SW480 (cell line): ENCODE measurements at regions not wholly inside any gene's neighbourhood (a gene's known extent, or its start where the extent isn't known, plus 50 kb on each side); places are given as distances from the start of the nearest gene placed in this dataset.
"Not testable (repeated sequence)": the region's sequence is repeated elsewhere in the genome, so short reads cannot be mapped to it uniquely, and the experiment has no call there.

Experiments
- DNase-seq: peaks from one replicate; pipeline ENCODE4 v3.0.0-alpha.2; 2016; ENCODE audit warnings: low spot score

- no peak for DNase-seq
These were observed 488.6 kb upstream of the USP9Y start for GRCh38 chrY:12212394-12212793.

GRCh38 chrY:12215564-12216022 is 485.4 kb upstream of the USP9Y start:
- no peak for DNase-seq

- DNase-seq = no peak
These were observed 470.1 kb upstream of the USP9Y start for GRCh38 chrY:12230921-12231320.

GRCh38 chrY:12236399-12236798 is 464.6 kb upstream of the USP9Y start:
- DNase-seq = no peak

- DNase-seq = not testable (repeated sequence)
These were observed 460.7 kb upstream of the USP9Y start for GRCh38 chrY:12240326-12240725.

GRCh38 chrY:12244146-12244545 is 456.9 kb upstream of the USP9Y start:
- no peak for DNase-seq

GRCh38 chrY:12253756-12254155 is 447.3 kb upstream of the USP9Y start:
- DNase-seq = no peak

- DNase-seq = no peak
These were observed 429.9 kb upstream of the USP9Y start for GRCh38 chrY:12271162-12271561.

GRCh38 chrY:12285608-12286007 is 415.4 kb upstream of the USP9Y start:
- no peak for DNase-seq

- DNase-seq = no peak
These were observed 412.1 kb upstream of the USP9Y start for GRCh38 chrY:12288919-12289318.

- no peak for DNase-seq
These were observed 411.6 kb upstream of the USP9Y start for GRCh38 chrY:12289415-12289814.

- no peak for DNase-seq
These were observed 408.5 kb upstream of the USP9Y start for GRCh38 chrY:12292542-12292941.

- no peak for DNase-seq
These were observed 404.6 kb upstream of the USP9Y start for GRCh38 chrY:12296460-12296859.

- DNase-seq = not testable (repeated sequence)
These were observed 401.2 kb upstream of the USP9Y start for GRCh38 chrY:12299796-12300195.

GRCh38 chrY:12303464-12303863 is 397.6 kb upstream of the USP9Y start:
- no peak for DNase-seq

- DNase-seq = no peak
These were observed 395.6 kb upstream of the USP9Y start for GRCh38 chrY:12305456-12305855.

- no peak for DNase-seq
These were observed 391.8 kb upstream of the USP9Y start for GRCh38 chrY:12309212-12309611.

GRCh38 chrY:12310832-12311231 is 390.2 kb upstream of the USP9Y start:
- no peak for DNase-seq

- no peak for DNase-seq
These were observed 373.3 kb upstream of the USP9Y start for GRCh38 chrY:12327751-12328150.

GRCh38 chrY:12331917-12332316 is 369.1 kb upstream of the USP9Y start:
- not testable (repeated sequence) for DNase-seq

GRCh38 chrY:12343211-12343610 is 357.8 kb upstream of the USP9Y start:
- DNase-seq = no peak

GRCh38 chrY:12348181-12348580 is 352.9 kb upstream of the USP9Y start:
- DNase-seq = no peak

GRCh38 chrY:12357204-12357603 is 343.8 kb upstream of the USP9Y start:
- DNase-seq = no peak

GRCh38 chrY:12357655-12358054 is 343.4 kb upstream of the USP9Y start:
- no peak for DNase-seq

GRCh38 chrY:12358337-12358736 is 342.7 kb upstream of the USP9Y start:
- no peak for DNase-seq
